Activated B cell treated with CpG ODN at 0.5 μM for 24 hours (primary cell): ENCODE measurements at regions not wholly inside any gene's neighbourhood (a gene's known extent, or its start where the extent isn't known, plus 50 kb on each side); places are given as distances from the start of the nearest gene placed in this dataset.

Experiments
- ATAC-seq: fragments of 200-7000 bp; cut with Tn5 transposase; one replicate; pipeline ENCODE4 v1.10.0; 2021; ENCODE audit warnings: low read depth, mild to moderate bottlenecking, moderate library complexity
- CTCF ChIA-PET: fragments of 350-600 bp; sonication (Branson Sonifier 250); formaldehyde crosslinking; loops from one replicate; lab custom pipeline; 2021; ENCODE audit warnings: antibody characterized with exemption; lab: Charles Lee
- POLR2A ChIA-PET: fragments of 350-600 bp; sonication (Branson Sonifier 250); formaldehyde crosslinking; loops from one replicate; lab custom pipeline; 2021; ENCODE audit warnings: antibody characterized with exemption; lab: Charles Lee
- DNase-seq: peaks from one replicate; pipeline ENCODE4 v3.0.0; 2022
- H3K27ac Mint-ChIP-seq: one replicate; pipeline ENCODE4 v1.8.0; 2020; ENCODE audit warnings: mixed read lengths
- H3K27me3 Mint-ChIP-seq: one replicate; pipeline ENCODE4 v1.8.0; 2021; ENCODE audit warnings: mixed read lengths
- H3K36me3 Mint-ChIP-seq: one replicate; pipeline ENCODE4 v1.8.0; 2021; ENCODE audit warnings: low read depth, mixed read lengths
- H3K4me1 Mint-ChIP-seq: one replicate; pipeline ENCODE4 v1.8.0; 2021; ENCODE audit warnings: mixed read lengths
- H3K4me3 Mint-ChIP-seq: one replicate; pipeline ENCODE4 v1.8.0; 2020; ENCODE audit warnings: mild to moderate bottlenecking, mixed read lengths
- H3K9me3 Mint-ChIP-seq: one replicate; pipeline ENCODE4 v1.8.0; 2020; ENCODE audit warnings: mixed read lengths
- intact Hi-C: fragments of 100-400 bp; cut with micrococcal nuclease; formaldehyde crosslinking; loops from one replicate; pipeline ENCODE4 v1.15.1; 2024
- TF ChIP-seq, protein P1 (sequence below): fragments of 200-600 bp; IDR thresholded peaks from one replicate; pipeline ENCODE4 v1.8.0; 2022; ENCODE audit warnings: antibody characterized with exemption, mild to moderate bottlenecking

DNA sequence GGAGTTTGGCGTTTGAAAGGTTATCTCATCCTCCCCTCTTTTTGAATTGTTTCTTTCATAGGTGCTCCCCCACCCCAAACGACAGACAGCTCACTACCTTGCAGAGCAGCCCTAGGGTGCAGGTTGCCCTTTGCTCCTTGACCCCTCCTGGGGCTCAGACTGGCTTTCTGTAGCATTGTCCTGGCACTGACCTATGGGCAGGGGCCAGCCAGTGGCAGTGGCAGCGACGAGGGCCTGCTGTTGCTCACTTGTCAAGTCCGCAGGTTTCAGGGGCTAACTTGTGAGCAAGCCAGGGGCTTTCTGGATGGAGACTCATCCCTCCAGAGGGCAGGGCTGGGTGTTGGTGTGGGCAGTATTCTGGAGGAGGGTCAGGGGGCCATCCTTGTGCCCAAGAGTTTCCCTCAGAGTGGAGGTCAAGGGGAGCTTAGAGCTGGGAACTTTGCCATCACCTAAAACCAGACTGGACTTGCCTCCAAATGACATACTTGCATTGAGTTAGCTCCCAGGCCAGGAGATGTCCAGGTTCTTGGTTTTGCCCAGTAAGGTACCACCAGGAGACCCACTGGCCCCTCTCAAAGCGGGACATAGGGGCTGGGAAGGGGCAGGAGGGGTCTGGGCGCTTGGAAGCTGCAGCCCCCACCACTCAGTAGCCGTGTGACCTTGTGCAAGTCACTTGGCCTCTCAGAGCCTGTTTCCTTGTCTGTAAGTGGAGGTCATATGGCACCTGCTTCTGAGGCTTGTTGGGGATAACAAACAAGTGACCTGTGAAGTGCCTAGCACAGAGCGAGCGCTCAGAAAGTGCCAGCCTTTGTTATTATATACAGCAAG is 53.5 kb upstream of the CDKN2AIPNL start:
- no peak overlapping the region for H3K27ac Mint-ChIP-seq
- no peak for ATAC-seq
- POLR2A ChIA-PET, result interaction anchor here (0.7 to 3.3 kb wide), 13 partner anchors 17 to 323 kb away, joined by 3 to 34 read pairs (median 4); partner anchors contain the start of genes JADE2 and UBE2B

DNA sequence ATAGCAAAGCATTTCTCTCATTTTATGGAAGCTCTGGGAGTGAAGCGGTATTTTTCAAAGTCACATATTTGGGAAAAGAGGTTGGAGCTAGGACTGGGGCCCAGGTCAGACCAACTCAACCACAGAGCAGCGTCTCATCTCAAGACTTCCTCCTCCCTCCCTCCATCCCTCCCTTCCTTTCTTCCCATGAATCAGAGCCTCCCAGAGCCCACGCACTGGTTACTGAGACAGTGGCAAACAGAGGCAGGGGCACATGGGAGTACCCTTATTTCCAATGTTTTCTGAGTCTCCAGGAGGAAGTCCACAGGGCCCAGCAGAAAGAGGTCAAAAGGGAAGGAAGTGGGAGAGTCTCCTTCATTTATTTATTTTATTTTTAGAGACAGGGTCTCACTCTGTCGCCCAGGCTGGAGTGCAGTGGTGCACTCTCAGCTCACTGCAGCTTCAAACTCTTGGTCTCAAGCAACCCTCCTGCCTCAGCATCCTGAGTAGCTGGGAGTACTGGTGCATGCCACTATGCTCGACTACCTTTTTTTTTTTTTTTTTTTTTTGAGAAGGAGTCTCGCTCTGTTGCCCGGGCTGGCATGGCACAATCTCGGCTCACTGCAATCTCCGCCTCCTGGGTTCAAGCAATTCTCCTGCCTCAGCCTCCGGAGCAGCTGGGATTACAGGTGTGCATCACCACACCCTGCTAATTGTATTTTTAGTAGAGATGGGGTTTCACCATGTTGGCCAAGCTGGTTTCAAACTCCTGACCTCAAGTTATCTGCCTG is 52.5 kb upstream of the CDKN2AIPNL start:
- TF ChIP-seq, protein P1, sequence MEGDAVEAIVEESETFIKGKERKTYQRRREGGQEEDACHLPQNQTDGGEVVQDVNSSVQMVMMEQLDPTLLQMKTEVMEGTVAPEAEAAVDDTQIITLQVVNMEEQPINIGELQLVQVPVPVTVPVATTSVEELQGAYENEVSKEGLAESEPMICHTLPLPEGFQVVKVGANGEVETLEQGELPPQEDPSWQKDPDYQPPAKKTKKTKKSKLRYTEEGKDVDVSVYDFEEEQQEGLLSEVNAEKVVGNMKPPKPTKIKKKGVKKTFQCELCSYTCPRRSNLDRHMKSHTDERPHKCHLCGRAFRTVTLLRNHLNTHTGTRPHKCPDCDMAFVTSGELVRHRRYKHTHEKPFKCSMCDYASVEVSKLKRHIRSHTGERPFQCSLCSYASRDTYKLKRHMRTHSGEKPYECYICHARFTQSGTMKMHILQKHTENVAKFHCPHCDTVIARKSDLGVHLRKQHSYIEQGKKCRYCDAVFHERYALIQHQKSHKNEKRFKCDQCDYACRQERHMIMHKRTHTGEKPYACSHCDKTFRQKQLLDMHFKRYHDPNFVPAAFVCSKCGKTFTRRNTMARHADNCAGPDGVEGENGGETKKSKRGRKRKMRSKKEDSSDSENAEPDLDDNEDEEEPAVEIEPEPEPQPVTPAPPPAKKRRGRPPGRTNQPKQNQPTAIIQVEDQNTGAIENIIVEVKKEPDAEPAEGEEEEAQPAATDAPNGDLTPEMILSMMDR, result no peak
- no peak overlapping the region for H3K27ac Mint-ChIP-seq
- POLR2A ChIA-PET, result interaction anchor here (0.6 to 3.3 kb wide), 4 partner anchors 60 to 1411 kb away, joined by 3 to 34 read pairs (median 12); partner anchors contain the start of gene JADE2
- no peak overlapping the region for H3K4me3 Mint-ChIP-seq
- ATAC-seq (peak; percentile 26), DNase-seq (no peak)
- CTCF ChIA-PET, result interaction anchor here (0.6 kb wide), 1 partner anchor 53 kb away, joined by 4 read pairs; no protein-coding TSS in a partner anchor
- no peaks in the 10 kb centered on the region for H3K9me3 Mint-ChIP-seq
- no peaks in the 10 kb centered on the region for H3K27me3 Mint-ChIP-seq
- peaks cover 43% of the 10 kb centered on the region for H3K4me1 Mint-ChIP-seq
- intact Hi-C loops, result loop anchor here (2.0 kb wide), 1 partner anchor 61 kb away; the partner anchor contains the start of gene JADE2
- H3K36me3 Mint-ChIP-seq, result no peaks in the 10 kb centered on the region

More for the DNA sequence above, 53.5 kb upstream of the CDKN2AIPNL start:
- TF ChIP-seq, protein P1, result no peak
- H3K27me3 Mint-ChIP-seq, result no peaks in the 10 kb centered on the region
- CTCF ChIA-PET, result interaction anchor here (1.2 to 1.5 kb wide), 3 partner anchors 18 to 122 kb away, joined by 3 to 4 read pairs (median 4); partner anchors contain the start of gene CDKN2AIPNL
- no peaks in the 10 kb centered on the region for H3K36me3 Mint-ChIP-seq
- H3K4me1 Mint-ChIP-seq, result peaks cover 43% of the 10 kb centered on the region
- DNase-seq, result no peak
- peak overlapping the region; percentile 79 for H3K4me3 Mint-ChIP-seq
- intact Hi-C loops, result loop anchor here (1.0 to 5.0 kb wide), 3 partner anchors 18 to 60 kb away; partner anchors contain the start of gene JADE2
- no peaks in the 10 kb centered on the region for H3K9me3 Mint-ChIP-seq

GRCh38 chr5:134463176-134463720 is 51.6 kb upstream of the CDKN2AIPNL start:
- H3K36me3 Mint-ChIP-seq, result no peaks in the 10 kb centered on the region
- intact Hi-C loops, result no loop called here
- no peak for ATAC-seq
- no peak for DNase-seq
- ChIA-PET CTCF (no interaction called here), POLR2A (interaction anchor here (1.3 to 1.4 kb wide), 2 partner anchors 52 to 64 kb away, joined by 4 to 9 read pairs; partner anchors contain the start of gene CDKN2AIPNL)
- H3K4me3 Mint-ChIP-seq, result no peak overlapping the region
- peaks cover 43% of the 10 kb centered on the region for H3K4me1 Mint-ChIP-seq
- TF ChIP-seq, protein P1, result no peak
- H3K9me3 Mint-ChIP-seq, result no peaks in the 10 kb centered on the region
- H3K27me3 Mint-ChIP-seq, result no peaks in the 10 kb centered on the region
- H3K27ac Mint-ChIP-seq, result no peak overlapping the region

DNA sequence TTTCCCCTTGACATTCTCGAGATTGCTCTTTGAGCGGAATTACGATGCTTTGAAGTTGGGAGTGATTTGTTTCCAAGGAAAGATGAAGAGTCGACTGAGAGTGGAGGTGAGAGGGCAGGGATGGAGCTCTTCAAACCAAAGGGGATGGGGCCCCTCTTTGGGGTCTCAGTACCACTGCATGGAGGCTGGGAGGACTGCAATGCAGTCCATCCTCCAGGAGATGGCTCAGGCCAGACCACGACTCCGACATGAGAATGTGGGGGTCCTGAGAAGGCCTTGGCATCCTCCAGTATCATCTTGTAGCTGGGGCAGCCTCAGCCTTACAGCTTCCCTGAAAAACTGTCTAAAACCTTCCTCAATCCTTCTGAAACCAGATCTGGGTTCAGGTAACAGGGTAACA is 51.1 kb upstream of the CDKN2AIPNL start:
- Mint-ChIP-seq H3K27ac (no peak overlapping the region), H3K4me1 (peaks cover 43% of the 10 kb centered on the region), H3K4me3 (no peak overlapping the region), H3K36me3 (no peaks in the 10 kb centered on the region), H3K27me3 (no peaks in the 10 kb centered on the region), H3K9me3 (no peaks in the 10 kb centered on the region)
- no peak for ATAC-seq
- no peak for DNase-seq
- ChIA-PET POLR2A (interaction anchor here (1.3 to 1.4 kb wide), 2 partner anchors 52 to 65 kb away, joined by 4 to 9 read pairs; partner anchors contain the start of gene CDKN2AIPNL), CTCF (no interaction called here)
- TF ChIP-seq, protein P1, result no peak
- intact Hi-C loops, result no loop called here
